A673 (cell line): ENCODE measurements at regions not wholly inside any gene's neighbourhood (a gene's known extent, or its start where the extent isn't known, plus 50 kb on each side); places are given as distances from the start of the nearest gene placed in this dataset.

ENCODE experiments used
- BruUV-seq: library from RNA; stranded (reverse); fragments of 400-500 nt; replicated peaks from 2 replicates; lab custom pipeline; 2021; lab: Mats Ljungman, UMichigan
- CTCF ChIA-PET: fragments of 300-600 bp; sonication (Branson Sonifier 250); formaldehyde crosslinking; loops from one replicate; lab custom pipeline; 2022; ENCODE audit warnings: antibody characterized with exemption; lab: Charles Lee
- POLR2A ChIA-PET: fragments of 300-600 bp; sonication (Branson Sonifier 250); formaldehyde crosslinking; loops from one replicate; lab custom pipeline; 2022; ENCODE audit warnings: antibody characterized with exemption; ENCODE audit not compliant: low non-redundant PET; lab: Charles Lee
- DNase-seq: peaks from one replicate; pipeline ENCODE4 v3.0.0-alpha.2; 2015; ENCODE audit warnings: low spot score
- H3K27ac ChIP-seq: fragments of 200-600 bp; sonication (generic); 2 replicates; pipeline ENCODE4 v1.5.1; 2016; ENCODE audit warnings: mixed run types, low read depth, mild to moderate bottlenecking, mixed read lengths, antibody characterized with exemption, low read length; ENCODE audit not compliant: poor library complexity, severe bottlenecking
- H3K27me3 ChIP-seq: fragments of 200-600 bp; sonication (generic); replicated peaks from 2 replicates; pipeline ENCODE4 v1.6.1; 2017; ENCODE audit warnings: mixed run types, low read depth, mild to moderate bottlenecking, mixed read lengths, antibody characterized with exemption, low read length; ENCODE audit not compliant: insufficient read depth, poor library complexity
- H3K36me3 ChIP-seq: fragments of 200-600 bp; sonication (generic); 2 replicates; pipeline ENCODE4 v1.6.1; 2016; ENCODE audit warnings: mixed run types, mild to moderate bottlenecking, mixed read lengths, antibody characterized with exemption, low read length; ENCODE audit not compliant: insufficient read depth, poor library complexity, severe bottlenecking
- H3K4me1 ChIP-seq: fragments of 200-600 bp; sonication (generic); 2 replicates; pipeline ENCODE4 v1.6.1; 2017; ENCODE audit warnings: mixed run types, mild to moderate bottlenecking, mixed read lengths, antibody characterized with exemption, low read length; ENCODE audit not compliant: insufficient read depth, poor library complexity, severe bottlenecking
- H3K4me3 ChIP-seq: fragments of 200-600 bp; sonication (generic); 2 replicates; pipeline ENCODE4 v1.5.1; 2016; ENCODE audit warnings: low read depth, mixed run types, mild to moderate bottlenecking, mixed read lengths, low read length; ENCODE audit not compliant: poor library complexity, severe bottlenecking
- H3K9me3 ChIP-seq: fragments of 200-600 bp; sonication (generic); 2 replicates; pipeline ENCODE4 v1.6.1; 2016; ENCODE audit warnings: mixed run types, low read depth, mild to moderate bottlenecking, mixed read lengths, antibody characterized with exemption, low read length; ENCODE audit not compliant: poor library complexity, severe bottlenecking
- CTCF ChIP-seq: fragments of 300-800, 200-600 bp; sonication (generic); conservative IDR thresholded peaks from 2 replicates; pipeline ENCODE4 v1.5.1; 2017; ENCODE audit warnings: low read depth, mild to moderate bottlenecking, antibody characterized with exemption, low read length, moderate library complexity, mixed read lengths
- EZH2 ChIP-seq: fragments of 200-600 bp; sonication (generic); IDR thresholded peaks from 2 replicates; pipeline ENCODE4 v1.6.1; 2017; ENCODE audit warnings: borderline replicate concordance, low read depth, mild to moderate bottlenecking, mixed read lengths, antibody characterized with exemption, low read length; ENCODE audit not compliant: poor library complexity, severe bottlenecking
- intact Hi-C: fragments of 100-400 bp; cut with micrococcal nuclease; formaldehyde crosslinking; loops from one replicate; pipeline ENCODE4 v1.10.0; 2022; ENCODE audit not compliant: unreplicated experiment

- no TSS peak for BruUV-seq
- no peak for DNase-seq
- no peaks in the 10 kb centered on the region for H3K9me3 ChIP-seq
- H3K4me3 ChIP-seq = no peak overlapping the region
- intact Hi-C loops = loop anchor here (5.0 to 10.0 kb wide), 3 partner anchors 92 to 299 kb away; no protein-coding TSS in a partner anchor
- ChIA-PET CTCF (interaction anchor here (0.6 kb wide), 1 partner anchor 473 kb away, joined by 3 read pairs; no protein-coding TSS in a partner anchor), POLR2A (interaction anchor here (0.6 kb wide), 1 partner anchor 139 kb away, joined by 3 read pairs; no protein-coding TSS in a partner anchor)
- H3K36me3 ChIP-seq = no peaks in the 10 kb centered on the region
- TF ChIP-seq CTCF = no peak
- TF ChIP-seq EZH2 = no peak
- H3K27ac ChIP-seq = no peak overlapping the region
- H3K4me1 ChIP-seq = peaks cover 26% of the 10 kb centered on the region
- H3K27me3 ChIP-seq = no peaks in the 10 kb centered on the region
Observed at GRCh38 chr12:20213723-20214625, 154.4 kb upstream of the PDE3A start.

- Histone ChIP-seq H3K27ac (no peak overlapping the region), H3K4me1 (no peaks in the 10 kb centered on the region), H3K4me3 (no peak overlapping the region), H3K27me3 (no peaks in the 10 kb centered on the region), H3K9me3 (no peaks in the 10 kb centered on the region), H3K36me3 (no peaks in the 10 kb centered on the region)
- TF ChIP-seq CTCF (peak; percentile 71), EZH2 (no peak)
- intact Hi-C loops = loop anchor here (2.0 to 5.0 kb wide), 2 partner anchors 463 to 482 kb away; no protein-coding TSS in a partner anchor
- CTCF ChIA-PET = interaction anchor here (0.6 to 1.1 kb wide), 2 partner anchors 441 to 463 kb away, joined by 3 read pairs; no protein-coding TSS in a partner anchor
- POLR2A ChIA-PET = interaction anchor here (0.6 kb wide), 1 partner anchor 1039 kb away, joined by 3 read pairs; no protein-coding TSS in a partner anchor
- peak; percentile 75 for DNase-seq
- BruUV-seq = no TSS peak
Observed at GRCh38 chr12:20220339-20220738, 148.0 kb upstream of the PDE3A start.

- no peak overlapping the region for H3K4me3 ChIP-seq
- no peaks in the 10 kb centered on the region for H3K36me3 ChIP-seq
- H3K9me3 ChIP-seq = no peaks in the 10 kb centered on the region
- intact Hi-C loops = no loop called here
- no TSS peak for BruUV-seq
- ChIA-PET CTCF (no interaction called here), POLR2A (no interaction called here)
- H3K4me1 ChIP-seq = no peaks in the 10 kb centered on the region
- no peaks in the 10 kb centered on the region for H3K27me3 ChIP-seq
- no peak overlapping the region for H3K27ac ChIP-seq
- no peak for DNase-seq
- TF ChIP-seq EZH2 = no peak
Observed at GRCh38 chr12:20232931-20233675, 135.2 kb upstream of the PDE3A start.
